ENCODE measurements at regions not wholly inside any gene's neighbourhood (a gene's known extent, or its start where the extent isn't known, plus 50 kb on each side); places are given as distances from the start of the nearest gene placed in this dataset.
"Not testable (repeated sequence)": the region's sequence is repeated elsewhere in the genome, so short reads cannot be mapped to it uniquely, and the experiment has no call there.

GRCh38 chr6:141969201-141969600 lies 163.5 kb upstream of the GJE1 start:
- no peak for DNase-seq

GRCh38 chr6:141968632-141969031 lies 164.1 kb upstream of the GJE1 start:
- DNase-seq: no peak

- DNase-seq: no peak
Observed at GRCh38 chr6:141965016-141965545, 167.6 kb upstream of the GJE1 start.

- DNase-seq: no peak
Observed at GRCh38 chr6:141963543-141964295, 169.0 kb upstream of the GJE1 start.

- no peak for DNase-seq
Observed at GRCh38 chr6:141957271-141957670, 175.5 kb upstream of the GJE1 start.

GRCh38 chr6:141956868-141957267 lies 175.9 kb upstream of the GJE1 start:
- DNase-seq: no peak

- DNase-seq: no peak
Observed at GRCh38 chr6:141956046-141956761, 176.5 kb upstream of the GJE1 start.

- DNase-seq: no peak
Observed at GRCh38 chr6:141953072-141953471, 179.7 kb upstream of the GJE1 start.

GRCh38 chr6:141946502-141946901 lies 186.2 kb upstream of the GJE1 start:
- DNase-seq: no peak

GRCh38 chr6:141938664-141939063 lies 194.1 kb upstream of the GJE1 start:
- DNase-seq: no peak

GRCh38 chr6:141932685-141933084 lies 200.0 kb upstream of the GJE1 start:
- DNase-seq: no peak

- DNase-seq: not testable (repeated sequence)
Observed at GRCh38 chr6:141926200-141926900, 206.4 kb upstream of the GJE1 start.

GRCh38 chr6:141925001-141925400 lies 207.7 kb upstream of the GJE1 start:
- DNase-seq: no peak

- no peak for DNase-seq
Observed at GRCh38 chr6:141922898-141923297, 209.8 kb upstream of the GJE1 start.

GRCh38 chr6:141916682-141917505 lies 215.8 kb upstream of the GJE1 start:
- not testable (repeated sequence) for DNase-seq

- DNase-seq: no peak
Observed at GRCh38 chr6:141914646-141915045, 218.1 kb upstream of the GJE1 start.

- no peak for DNase-seq
Observed at GRCh38 chr6:141906569-141907080, 226.1 kb upstream of the GJE1 start.

GRCh38 chr6:141890661-141891060 lies 242.1 kb upstream of the GJE1 start:
- no peak for DNase-seq

- DNase-seq: no peak
Observed at GRCh38 chr6:141884850-141885249, 247.9 kb upstream of the GJE1 start.

GRCh38 chr6:141878686-141879085 lies 254.0 kb upstream of the GJE1 start:
- no peak for DNase-seq

GRCh38 chr6:141877275-141877983 lies 255.3 kb upstream of the GJE1 start:
- DNase-seq: no peak

Data from NCI-H2029 treated with DMSO at 0.1 percent for 48 hours (cell line).